Activated B cell treated with CpG ODN at 0.5 μM for 24 hours (primary cell): ENCODE measurements at regions not wholly inside any gene's neighbourhood (a gene's known extent, or its start where the extent isn't known, plus 50 kb on each side); places are given as distances from the start of the nearest gene placed in this dataset.

ENCODE experiments used
- ATAC-seq: fragments of 200-7000 bp; cut with Tn5 transposase; one replicate; pipeline ENCODE4 v1.10.0; 2021; ENCODE audit warnings: low read depth, mild to moderate bottlenecking, moderate library complexity
- CTCF ChIA-PET: fragments of 350-600 bp; sonication (Branson Sonifier 250); formaldehyde crosslinking; loops from one replicate; lab custom pipeline; 2021; ENCODE audit warnings: antibody characterized with exemption; lab: Charles Lee
- POLR2A ChIA-PET: fragments of 350-600 bp; sonication (Branson Sonifier 250); formaldehyde crosslinking; loops from one replicate; lab custom pipeline; 2021; ENCODE audit warnings: antibody characterized with exemption; lab: Charles Lee
- DNase-seq: peaks from one replicate; pipeline ENCODE4 v3.0.0; 2022
- H3K27ac Mint-ChIP-seq: one replicate; pipeline ENCODE4 v1.8.0; 2020; ENCODE audit warnings: mixed read lengths
- H3K27me3 Mint-ChIP-seq: one replicate; pipeline ENCODE4 v1.8.0; 2021; ENCODE audit warnings: mixed read lengths
- H3K36me3 Mint-ChIP-seq: one replicate; pipeline ENCODE4 v1.8.0; 2021; ENCODE audit warnings: low read depth, mixed read lengths
- H3K4me1 Mint-ChIP-seq: one replicate; pipeline ENCODE4 v1.8.0; 2021; ENCODE audit warnings: mixed read lengths
- H3K4me3 Mint-ChIP-seq: one replicate; pipeline ENCODE4 v1.8.0; 2020; ENCODE audit warnings: mild to moderate bottlenecking, mixed read lengths
- H3K9me3 Mint-ChIP-seq: one replicate; pipeline ENCODE4 v1.8.0; 2020; ENCODE audit warnings: mixed read lengths
- CTCF ChIP-seq: fragments of 200-600 bp; IDR thresholded peaks from one replicate; pipeline ENCODE4 v1.8.0; 2022; ENCODE audit warnings: antibody characterized with exemption, mild to moderate bottlenecking
- intact Hi-C: fragments of 100-400 bp; cut with micrococcal nuclease; formaldehyde crosslinking; loops from one replicate; pipeline ENCODE4 v1.15.1; 2024

- POLR2A ChIA-PET: no interaction called here
Observed at GRCh38 chr13:105297839-105298238, 1237.6 kb downstream of the EFNB2 start.

GRCh38 chr13:105291987-105292386 lies 1243.5 kb downstream of the EFNB2 start:
- TF ChIP-seq CTCF: no peak
- H3K9me3 Mint-ChIP-seq: peaks cover 6% of the 10 kb centered on the region
- no peak for DNase-seq
- H3K4me1 Mint-ChIP-seq: no peaks in the 10 kb centered on the region
- H3K4me3 Mint-ChIP-seq: no peak overlapping the region
- H3K27me3 Mint-ChIP-seq: no peaks in the 10 kb centered on the region
- no peak for ATAC-seq
- ChIA-PET POLR2A (no interaction called here), CTCF (no interaction called here)
- H3K27ac Mint-ChIP-seq: no peak overlapping the region
- intact Hi-C loops: no loop called here
- H3K36me3 Mint-ChIP-seq: no peaks in the 10 kb centered on the region

More at GRCh38 chr13:105297839-105298238, 1237.6 kb downstream of the EFNB2 start:
- peaks cover 6% of the 10 kb centered on the region for H3K9me3 Mint-ChIP-seq
- intact Hi-C loops: no loop called here
- H3K4me3 Mint-ChIP-seq: no peak overlapping the region
- no peak for DNase-seq
- CTCF ChIA-PET: no interaction called here
- no peak for ATAC-seq
- H3K4me1 Mint-ChIP-seq: no peaks in the 10 kb centered on the region
- no peak overlapping the region for H3K27ac Mint-ChIP-seq
- H3K36me3 Mint-ChIP-seq: no peaks in the 10 kb centered on the region
- TF ChIP-seq CTCF: no peak
- H3K27me3 Mint-ChIP-seq: no peaks in the 10 kb centered on the region

GRCh38 chr13:105290596-105290995 lies 1244.9 kb downstream of the EFNB2 start:
- ChIA-PET POLR2A (no interaction called here), CTCF (no interaction called here)
- no peaks in the 10 kb centered on the region for H3K27me3 Mint-ChIP-seq
- intact Hi-C loops: no loop called here
- no peak for DNase-seq
- peaks cover 4% of the 10 kb centered on the region for H3K9me3 Mint-ChIP-seq
- H3K4me3 Mint-ChIP-seq: no peak overlapping the region
- no peak for ATAC-seq
- H3K4me1 Mint-ChIP-seq: no peaks in the 10 kb centered on the region
- no peak overlapping the region for H3K27ac Mint-ChIP-seq
- H3K36me3 Mint-ChIP-seq: no peaks in the 10 kb centered on the region
- no peak for TF ChIP-seq CTCF

- intact Hi-C loops: no loop called here
- no peaks in the 10 kb centered on the region for H3K4me1 Mint-ChIP-seq
- H3K27me3 Mint-ChIP-seq: no peaks in the 10 kb centered on the region
- H3K9me3 Mint-ChIP-seq: no peaks in the 10 kb centered on the region
- H3K27ac Mint-ChIP-seq: no peak overlapping the region
- no peak for DNase-seq
- no peak for ATAC-seq
- no peak for TF ChIP-seq CTCF
- ChIA-PET CTCF (no interaction called here), POLR2A (no interaction called here)
- no peaks in the 10 kb centered on the region for H3K36me3 Mint-ChIP-seq
- H3K4me3 Mint-ChIP-seq: no peak overlapping the region
Observed at GRCh38 chr13:105285526-105285925, 1249.9 kb downstream of the EFNB2 start.

- CTCF ChIA-PET: no interaction called here
- POLR2A ChIA-PET: no interaction called here
- no peak for ATAC-seq
- Mint-ChIP-seq H3K9me3 (no peaks in the 10 kb centered on the region), H3K4me1 (no peaks in the 10 kb centered on the region), H3K36me3 (no peaks in the 10 kb centered on the region), H3K27ac (no peak overlapping the region), H3K27me3 (no peaks in the 10 kb centered on the region), H3K4me3 (no peak overlapping the region)
- intact Hi-C loops: no loop called here
- DNase-seq: no peak
- TF ChIP-seq CTCF: no peak
Observed at GRCh38 chr13:105282406-105283285, 1252.8 kb downstream of the EFNB2 start.
